HG02571 (cell line): ENCODE measurements at regions not wholly inside any gene's neighbourhood (a gene's known extent, or its start where the extent isn't known, plus 50 kb on each side); places are given as distances from the start of the nearest gene placed in this dataset.

ENCODE experiments used
- ATAC-seq: cut with Tn5 transposase; IDR thresholded peaks from one replicate; pipeline ENCODE4 v1.9.1; 2021; ENCODE audit warnings: mild to moderate bottlenecking, moderate library complexity; ENCODE audit not compliant: unreplicated experiment

DNA sequence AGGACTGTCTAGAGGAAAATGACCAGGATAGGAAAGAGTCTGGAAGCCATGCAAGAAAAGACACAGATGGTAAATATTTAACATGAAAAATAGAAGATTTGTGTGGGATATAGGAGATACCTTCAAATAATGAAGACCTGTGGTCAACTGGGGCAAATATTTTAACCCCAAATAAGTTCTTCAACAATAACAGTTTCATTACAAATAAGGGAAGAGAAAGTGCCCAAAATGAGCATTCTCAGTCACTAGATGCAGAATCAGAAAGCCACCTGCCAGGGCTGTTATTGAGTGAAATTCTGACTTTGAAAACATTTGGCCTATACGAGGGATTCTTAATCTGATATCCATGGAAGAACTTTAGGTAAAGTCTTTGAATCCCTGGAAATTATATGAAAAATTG is 231.2 kb upstream of the PLEKHG7 start:
- peak; percentile 45 for ATAC-seq

GRCh38 chr12:92470608-92471021 is 232.2 kb upstream of the PLEKHG7 start:
- ATAC-seq = peak; percentile 27

- no peak for ATAC-seq
Measured at GRCh38 chr12:92469837-92470236, 233.0 kb upstream of the PLEKHG7 start.

GRCh38 chr12:92468358-92469020 is 234.3 kb upstream of the PLEKHG7 start:
- no peak for ATAC-seq

GRCh38 chr12:92467886-92468285 is 234.9 kb upstream of the PLEKHG7 start:
- ATAC-seq = no peak

GRCh38 chr12:92466391-92467305 is 236.1 kb upstream of the PLEKHG7 start:
- peak; percentile 43 for ATAC-seq

GRCh38 chr12:92465786-92466295 is 236.9 kb upstream of the PLEKHG7 start:
- ATAC-seq = no peak

GRCh38 chr12:92464911-92465310 is 237.9 kb upstream of the PLEKHG7 start:
- ATAC-seq = no peak

DNA sequence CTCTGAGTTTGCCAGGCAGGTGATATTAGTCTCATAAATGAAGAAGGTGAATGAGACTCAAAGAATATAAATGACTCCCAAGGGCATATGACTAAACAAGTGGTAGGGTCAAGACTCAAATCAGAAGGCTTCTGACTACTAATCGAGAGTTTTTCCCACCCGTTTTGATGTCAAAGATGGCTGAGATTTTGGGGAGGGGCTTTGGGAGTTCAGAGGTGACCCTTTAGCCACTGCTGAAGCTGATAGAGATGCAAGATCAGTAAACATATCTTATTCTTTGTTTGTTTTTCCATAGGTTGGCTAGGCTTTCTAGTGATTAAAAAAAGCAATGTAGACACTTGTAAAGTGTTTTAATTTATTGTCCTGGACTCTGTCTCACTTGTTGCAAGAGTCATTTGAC is 239.6 kb upstream of the PLEKHG7 start:
- ATAC-seq = no peak

- no peak for ATAC-seq
Measured at GRCh38 chr12:92462527-92462926, 240.3 kb upstream of the PLEKHG7 start.

GRCh38 chr12:92462049-92462448 is 240.7 kb upstream of the PLEKHG7 start:
- ATAC-seq = peak; percentile 40

DNA sequence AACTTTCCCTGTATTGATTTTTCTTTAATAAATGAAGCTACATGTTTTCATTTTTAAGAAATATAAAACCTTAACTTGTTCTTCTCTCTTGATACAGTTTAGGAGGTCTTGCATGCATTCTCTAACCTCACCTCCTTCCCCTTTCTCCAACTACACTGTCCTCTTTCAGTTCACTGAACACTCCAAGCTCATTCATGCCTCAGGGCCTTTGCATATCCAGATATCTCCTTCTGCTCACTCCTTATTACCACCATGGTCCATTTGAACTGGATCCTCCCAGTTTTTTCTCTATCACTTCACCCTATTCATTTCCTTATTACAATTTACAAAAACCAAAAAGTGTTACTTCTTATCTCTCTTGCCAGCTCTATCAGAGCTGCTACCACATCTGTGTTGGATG is 242.9 kb upstream of the PLEKHG7 start:
- no peak for ATAC-seq

- no peak for ATAC-seq
Measured at GRCh38 chr12:92458996-92459395, 243.8 kb upstream of the PLEKHG7 start.

- no peak for ATAC-seq
Measured at GRCh38 chr12:92457458-92458180, 245.2 kb upstream of the PLEKHG7 start.

DNA sequence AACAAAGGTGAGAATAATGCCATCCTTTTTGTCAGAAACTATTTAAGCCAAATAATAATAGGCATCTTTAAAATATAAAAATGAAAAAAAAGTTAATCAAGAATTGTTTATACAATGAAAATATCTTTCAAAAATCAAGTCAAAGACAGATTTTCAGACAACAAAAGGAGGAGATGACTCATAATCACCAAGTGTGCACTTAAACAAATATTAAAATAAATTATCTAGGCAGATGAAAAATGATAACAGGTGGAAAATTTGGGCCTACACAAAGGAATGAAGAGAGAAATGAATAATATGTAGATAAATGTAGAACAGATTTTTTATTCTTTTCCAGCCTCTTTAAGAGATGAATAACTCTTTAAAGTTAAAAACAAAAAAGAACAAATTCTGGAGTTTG is 250.0 kb upstream of the PLEKHG7 start:
- no peak for ATAC-seq

DNA sequence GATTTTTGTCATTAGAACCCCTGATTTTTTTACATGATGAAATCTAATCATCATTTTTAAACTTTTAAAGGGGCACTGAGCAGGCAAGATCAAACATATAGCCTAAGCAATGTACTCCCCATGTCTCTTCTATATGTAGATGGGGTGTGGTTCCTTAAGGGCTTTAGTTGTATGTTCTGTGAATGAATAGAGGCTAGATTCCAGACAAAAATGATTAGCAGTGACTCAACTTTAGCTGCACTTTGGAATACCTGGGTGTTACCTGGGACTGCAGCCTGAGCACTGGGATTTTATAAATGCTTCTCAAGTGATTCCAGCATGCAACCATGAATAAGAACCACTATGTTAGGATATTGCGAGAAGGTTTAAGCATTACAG is 256.7 kb upstream of the PLEKHG7 start:
- ATAC-seq = no peak

- peak; percentile 81 for ATAC-seq
Measured at GRCh38 chr12:92445253-92446082, 257.3 kb upstream of the PLEKHG7 start.

GRCh38 chr12:92444763-92445162 is 258.0 kb upstream of the PLEKHG7 start:
- ATAC-seq = peak; percentile 37

DNA sequence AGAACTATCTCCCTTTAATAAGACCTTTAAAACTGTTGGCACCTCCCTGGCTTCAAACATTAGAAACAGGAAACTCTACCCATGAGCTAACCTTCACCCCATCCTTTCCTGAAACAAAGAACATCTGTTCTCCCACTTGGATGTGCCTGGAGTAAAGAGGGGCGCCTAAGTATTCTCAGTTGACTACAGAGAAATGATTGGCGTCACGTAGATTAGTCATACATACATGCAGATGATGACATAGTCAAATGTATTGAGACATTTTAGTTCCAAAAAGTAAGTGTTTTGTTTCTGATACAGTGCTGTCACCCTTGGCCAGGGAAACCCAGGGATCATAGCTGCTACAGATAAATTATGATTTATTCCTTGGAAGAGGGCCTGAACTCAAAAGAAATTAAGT is 260.0 kb upstream of the PLEKHG7 start:
- ATAC-seq = no peak

DNA sequence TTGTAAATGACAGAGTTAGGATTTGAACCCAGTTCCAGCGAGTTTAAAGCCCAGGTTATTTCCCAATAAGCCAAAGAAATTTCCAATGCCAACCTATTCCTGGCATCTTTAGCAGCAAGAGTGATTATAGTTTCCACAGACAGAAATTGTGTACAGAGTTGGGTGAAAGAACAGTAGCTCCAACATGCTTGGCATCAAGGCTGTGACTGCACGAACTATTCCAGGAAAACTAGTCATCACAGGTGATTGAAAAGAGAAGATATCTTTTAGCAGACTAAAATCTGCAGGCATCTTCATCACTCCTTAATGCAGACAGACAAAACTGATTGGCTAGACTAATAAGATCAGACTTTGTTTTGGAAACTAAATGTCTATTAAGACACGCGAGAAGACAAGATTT is 262.7 kb upstream of the PLEKHG7 start:
- no peak for ATAC-seq

DNA sequence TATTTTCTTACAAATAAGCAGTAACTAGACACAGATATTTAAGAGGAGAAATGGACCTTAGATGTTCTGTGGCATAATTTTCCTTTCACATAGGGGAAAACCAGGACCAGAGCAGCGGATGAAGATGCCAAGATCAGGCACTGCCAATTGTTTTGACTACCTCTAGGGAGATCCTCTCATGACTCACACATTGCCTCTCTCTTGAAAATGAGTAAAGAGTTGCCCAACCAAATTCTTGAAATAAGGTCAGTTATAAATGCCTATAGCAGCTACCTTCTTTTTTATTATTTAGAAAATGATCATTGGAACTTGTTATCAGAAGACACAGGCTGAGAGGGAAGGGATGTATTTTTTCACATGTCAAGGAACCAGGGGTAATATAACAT is 263.4 kb upstream of the PLEKHG7 start:
- no peak for ATAC-seq
